ENCODE measurements at regions not wholly inside any gene's neighbourhood (a gene's known extent, or its start where the extent isn't known, plus 50 kb on each side); places are given as distances from the start of the nearest gene placed in this dataset.
A peak's percentile ranks its signal among the peaks of the same experiment; 100 is the strongest.

- intact Hi-C loops (cut with DNase I) = no loop called here
- ATAC-seq = no peak
- peaks cover 0 to 6% (median 0%) of the 10 kb centered on the region in 12 donors for H3K4me1 ChIP-seq
- H3K27ac ChIP-seq = no peak overlapping the region
- DNase-seq = no peak
- H3K4me3 ChIP-seq = no peak overlapping the region
- H3K27me3 ChIP-seq = no peaks in the 10 kb centered on the region
- no peaks in the 10 kb centered on the region for H3K36me3 ChIP-seq
- no peak for TF ChIP-seq POLR2A (IDR thresholded peaks at IDR 0.05)
- no peak for TF ChIP-seq CTCF (IDR thresholded peaks at IDR 0.05)
- no peaks in the 10 kb centered on the region for H3K9me3 ChIP-seq
Observed at GRCh38 chr3:115476472-115476871, 146.8 kb upstream of the GAP43 start.

GRCh38 chr3:115478359-115478758 lies 145.0 kb upstream of the GAP43 start:
- Histone ChIP-seq H3K4me3 (no peak overlapping the region), H3K36me3 (no peaks in the 10 kb centered on the region), H3K27ac (no peak overlapping the region), H3K9me3 (peaks cover 0 to 8% (median 0%) of the 10 kb centered on the region in 12 donors), H3K27me3 (no peaks in the 10 kb centered on the region), H3K4me1 (peaks cover 0 to 6% (median 0%) of the 10 kb centered on the region in 12 donors)
- intact Hi-C loops (cut with DNase I) = no loop called here
- 90 to 94% (median 93%) methylated on average over 4 of the region's 4 CpGs for WGBS, 4 donors
- TF ChIP-seq POLR2A (IDR thresholded peaks at IDR 0.05) = no peak
- TF ChIP-seq CTCF (IDR thresholded peaks at IDR 0.05) = no peak
- DNase-seq (no peak), ATAC-seq (no peak)

- no peak overlapping the region for H3K4me3 ChIP-seq
- DNase-seq = no peak
- H3K27me3 ChIP-seq = no peaks in the 10 kb centered on the region
- no peak for ATAC-seq
- TF ChIP-seq POLR2A (IDR thresholded peaks at IDR 0.05) (no peak), CTCF (IDR thresholded peaks at IDR 0.05) (no peak)
- no peak overlapping the region for H3K27ac ChIP-seq
- no peaks in the 10 kb centered on the region for H3K36me3 ChIP-seq
- intact Hi-C loops (cut with DNase I) = no loop called here
- WGBS, 4 donors = 49 to 56% (median 54%) methylated on average over 2 of the region's 2 CpGs
- peaks cover 0 to 6% (median 0%) of the 10 kb centered on the region in 12 donors for H3K4me1 ChIP-seq
- H3K9me3 ChIP-seq = peaks cover 0 to 9% (median 0%) of the 10 kb centered on the region in 12 donors
Observed at GRCh38 chr3:115486880-115487279, 136.4 kb upstream of the GAP43 start.

GRCh38 chr3:115487968-115488367 lies 135.3 kb upstream of the GAP43 start:
- Histone ChIP-seq H3K9me3 (peaks cover 0 to 5% (median 0%) of the 10 kb centered on the region in 12 donors), H3K27me3 (no peaks in the 10 kb centered on the region), H3K27ac (no peak overlapping the region), H3K4me1 (peaks cover 0 to 6% (median 0%) of the 10 kb centered on the region in 12 donors), H3K36me3 (no peaks in the 10 kb centered on the region), H3K4me3 (no peak overlapping the region)
- ATAC-seq (peak in 2 of 4 donors; percentile 55 to 59), DNase-seq (no peak)
- 31 to 57% (median 41%) methylated on average over 1 of the region's 1 CpG for WGBS, 4 donors
- TF ChIP-seq CTCF (IDR thresholded peaks at IDR 0.05) (no peak), POLR2A (IDR thresholded peaks at IDR 0.05) (no peak)
- intact Hi-C loops (cut with DNase I) = no loop called here

Data from heart left ventricle (tissue), 16 donors.